Body of pancreas (tissue), 4 donors: ENCODE measurements at regions not wholly inside any gene's neighbourhood (a gene's known extent, or its start where the extent isn't known, plus 50 kb on each side); places are given as distances from the start of the nearest gene placed in this dataset.

ENCODE experiments used
- POLR2A ChIP-seq, 3 donors: fragments of 450-650 bp; IDR thresholded peaks; one replicate each; pipeline ENCODE4 v1.6.1; 2016; ENCODE audit warnings: antibody characterized with exemption in 3 of 3, mild to moderate bottlenecking in 2 of 3
- TF ChIP-seq, protein P1 (sequence below), 7 experiments: fragments of 450-650 bp in 4 of 7; fragments of 200-600 bp in 3 of 7; sonication (generic) in 3 of 7; IDR thresholded peaks; one replicate each; pipeline ENCODE4 v1.5.1; 2016 to 2019; ENCODE audit warnings: antibody characterized with exemption in 7 of 7

DNA sequence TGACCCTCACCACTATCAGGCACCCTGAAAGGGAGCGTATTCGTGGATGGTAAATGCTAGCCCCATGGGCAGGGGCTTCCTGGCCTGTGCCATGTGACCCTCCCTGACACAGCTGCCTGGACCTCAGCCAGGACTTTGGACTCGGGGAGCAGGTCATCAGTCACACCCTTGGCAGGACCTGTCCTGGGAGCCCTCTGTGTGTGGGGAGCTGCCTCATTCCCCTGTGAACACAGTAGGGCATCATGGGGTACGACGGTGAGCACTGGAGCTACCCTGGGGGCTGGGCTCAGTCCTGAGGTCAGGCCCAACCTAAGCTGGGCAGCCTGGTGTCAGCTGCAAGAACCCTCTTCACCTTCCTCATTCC lies 129.3 kb upstream of the FAM20C start:
- TF ChIP-seq POLR2A (IDR thresholded peaks at IDR 0.05), result no peak
- TF ChIP-seq, protein P1, sequence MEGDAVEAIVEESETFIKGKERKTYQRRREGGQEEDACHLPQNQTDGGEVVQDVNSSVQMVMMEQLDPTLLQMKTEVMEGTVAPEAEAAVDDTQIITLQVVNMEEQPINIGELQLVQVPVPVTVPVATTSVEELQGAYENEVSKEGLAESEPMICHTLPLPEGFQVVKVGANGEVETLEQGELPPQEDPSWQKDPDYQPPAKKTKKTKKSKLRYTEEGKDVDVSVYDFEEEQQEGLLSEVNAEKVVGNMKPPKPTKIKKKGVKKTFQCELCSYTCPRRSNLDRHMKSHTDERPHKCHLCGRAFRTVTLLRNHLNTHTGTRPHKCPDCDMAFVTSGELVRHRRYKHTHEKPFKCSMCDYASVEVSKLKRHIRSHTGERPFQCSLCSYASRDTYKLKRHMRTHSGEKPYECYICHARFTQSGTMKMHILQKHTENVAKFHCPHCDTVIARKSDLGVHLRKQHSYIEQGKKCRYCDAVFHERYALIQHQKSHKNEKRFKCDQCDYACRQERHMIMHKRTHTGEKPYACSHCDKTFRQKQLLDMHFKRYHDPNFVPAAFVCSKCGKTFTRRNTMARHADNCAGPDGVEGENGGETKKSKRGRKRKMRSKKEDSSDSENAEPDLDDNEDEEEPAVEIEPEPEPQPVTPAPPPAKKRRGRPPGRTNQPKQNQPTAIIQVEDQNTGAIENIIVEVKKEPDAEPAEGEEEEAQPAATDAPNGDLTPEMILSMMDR (IDR thresholded peaks at IDR 0.05), result no peak
